GM18861 (cell line): ENCODE measurements at regions not wholly inside any gene's neighbourhood (a gene's known extent, or its start where the extent isn't known, plus 50 kb on each side); places are given as distances from the start of the nearest gene placed in this dataset.

Experiments
- ATAC-seq: cut with Tn5 transposase; IDR thresholded peaks from one replicate; pipeline ENCODE4 v1.9.1; 2021; ENCODE audit not compliant: unreplicated experiment

GRCh38 chr4:22900876-22901275, 208.1 kb downstream of the GBA3 start:
- ATAC-seq, result no peak

- ATAC-seq, result peak; percentile 46
Observed at GRCh38 chr4:22897520-22898108, 204.9 kb downstream of the GBA3 start.

- ATAC-seq, result no peak
Observed at GRCh38 chr4:22895482-22895881, 202.7 kb downstream of the GBA3 start.

GRCh38 chr4:22884157-22884556, 191.4 kb downstream of the GBA3 start:
- ATAC-seq, result no peak

GRCh38 chr4:22881411-22881810, 188.7 kb downstream of the GBA3 start:
- no peak for ATAC-seq

- ATAC-seq, result no peak
Observed at GRCh38 chr4:22877486-22878052, 184.8 kb downstream of the GBA3 start.

- no peak for ATAC-seq
Observed at GRCh38 chr4:22876270-22876669, 183.5 kb downstream of the GBA3 start.

GRCh38 chr4:22875587-22876257, 183.0 kb downstream of the GBA3 start:
- no peak for ATAC-seq

GRCh38 chr4:22874334-22874912, 181.7 kb downstream of the GBA3 start:
- ATAC-seq, result no peak

- ATAC-seq, result no peak
Observed at GRCh38 chr4:22873899-22874298, 181.2 kb downstream of the GBA3 start.

- no peak for ATAC-seq
Observed at GRCh38 chr4:22870847-22871449, 178.2 kb downstream of the GBA3 start.

- no peak for ATAC-seq
Observed at GRCh38 chr4:22869235-22869634, 176.5 kb downstream of the GBA3 start.
